ENCODE measurements at regions not wholly inside any gene's neighbourhood (a gene's known extent, or its start where the extent isn't known, plus 50 kb on each side); places are given as distances from the start of the nearest gene placed in this dataset.

DNA sequence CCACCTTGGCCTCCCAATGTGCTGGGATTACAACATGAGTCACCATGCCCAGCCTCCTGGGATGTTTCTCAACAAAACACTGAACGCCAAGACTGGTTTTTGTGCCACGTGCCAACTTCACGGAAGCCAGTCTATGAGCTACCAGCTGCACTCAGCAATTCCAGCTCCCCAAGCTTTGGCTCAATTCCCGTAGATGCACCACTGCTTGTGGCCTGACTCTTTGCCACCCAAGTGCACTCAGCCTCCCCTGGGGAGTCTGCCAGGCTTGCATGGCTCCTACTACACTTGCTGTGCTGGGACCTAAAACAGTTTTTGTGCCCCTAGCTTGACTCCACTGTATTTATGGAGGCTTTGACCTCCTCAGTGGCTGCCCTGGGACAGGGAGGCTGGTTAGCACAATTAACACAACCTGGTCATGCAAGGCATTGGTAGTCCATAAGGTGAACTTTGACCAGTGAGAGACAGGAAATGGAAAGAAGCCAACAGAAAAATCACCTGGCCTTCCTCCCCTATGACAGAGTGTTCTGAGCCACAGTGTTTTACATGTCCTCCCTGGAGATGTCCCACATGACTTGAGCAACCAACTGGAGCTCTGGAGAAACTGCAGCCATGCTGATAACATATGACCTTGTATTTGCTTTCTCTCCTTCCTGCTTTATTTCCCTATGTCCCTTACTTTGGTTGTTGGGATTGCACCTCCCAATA is 1173.1 kb downstream of the UQCRFS1 start:
- TF ChIP-seq, protein P1, sequence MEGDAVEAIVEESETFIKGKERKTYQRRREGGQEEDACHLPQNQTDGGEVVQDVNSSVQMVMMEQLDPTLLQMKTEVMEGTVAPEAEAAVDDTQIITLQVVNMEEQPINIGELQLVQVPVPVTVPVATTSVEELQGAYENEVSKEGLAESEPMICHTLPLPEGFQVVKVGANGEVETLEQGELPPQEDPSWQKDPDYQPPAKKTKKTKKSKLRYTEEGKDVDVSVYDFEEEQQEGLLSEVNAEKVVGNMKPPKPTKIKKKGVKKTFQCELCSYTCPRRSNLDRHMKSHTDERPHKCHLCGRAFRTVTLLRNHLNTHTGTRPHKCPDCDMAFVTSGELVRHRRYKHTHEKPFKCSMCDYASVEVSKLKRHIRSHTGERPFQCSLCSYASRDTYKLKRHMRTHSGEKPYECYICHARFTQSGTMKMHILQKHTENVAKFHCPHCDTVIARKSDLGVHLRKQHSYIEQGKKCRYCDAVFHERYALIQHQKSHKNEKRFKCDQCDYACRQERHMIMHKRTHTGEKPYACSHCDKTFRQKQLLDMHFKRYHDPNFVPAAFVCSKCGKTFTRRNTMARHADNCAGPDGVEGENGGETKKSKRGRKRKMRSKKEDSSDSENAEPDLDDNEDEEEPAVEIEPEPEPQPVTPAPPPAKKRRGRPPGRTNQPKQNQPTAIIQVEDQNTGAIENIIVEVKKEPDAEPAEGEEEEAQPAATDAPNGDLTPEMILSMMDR (IDR thresholded peaks at IDR 0.05; ENCODE audit: extremely low read depth in 1 of 2, insufficient read depth in 1 of 2, low read depth in 1 of 2, low read length in 2 of 2), result no peak
- no peak for TF ChIP-seq POLR2A (IDR thresholded peaks at IDR 0.05; ENCODE audit: low read depth, low read length)
- no peak for TF ChIP-seq MYC (IDR thresholded peaks at IDR 0.05; ENCODE audit: low read depth, low read length)
- TF ChIP-seq EZH2 (IDR thresholded peaks at IDR 0.05; ENCODE audit: borderline replicate concordance, low read depth, low read length, severe bottlenecking), result no peak
- TF ChIP-seq FOS (IDR thresholded peaks at IDR 0.05; ENCODE audit: borderline replicate concordance, insufficient read depth, low read length), result no peak
- TF ChIP-seq POLR2AphosphoS5 (IDR thresholded peaks at IDR 0.05; ENCODE audit: insufficient read depth, low read depth, low read length), result no peak
- TF ChIP-seq JUN (IDR thresholded peaks at IDR 0.05; ENCODE audit: borderline replicate concordance, insufficient read depth, insufficient read length, low read depth), result no peak
- TF ChIP-seq, protein P2, sequence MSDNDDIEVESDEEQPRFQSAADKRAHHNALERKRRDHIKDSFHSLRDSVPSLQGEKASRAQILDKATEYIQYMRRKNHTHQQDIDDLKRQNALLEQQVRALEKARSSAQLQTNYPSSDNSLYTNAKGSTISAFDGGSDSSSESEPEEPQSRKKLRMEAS (IDR thresholded peaks at IDR 0.05; ENCODE audit: insufficient read depth, insufficient read length), result no peak

All from endothelial cell of umbilical vein (primary cell).